Fibroblast of skin of right biceps (primary cell): ENCODE measurements at regions not wholly inside any gene's neighbourhood (a gene's known extent, or its start where the extent isn't known, plus 50 kb on each side); places are given as distances from the start of the nearest gene placed in this dataset.
"Not testable (repeated sequence)": the region's sequence is repeated elsewhere in the genome, so short reads cannot be mapped to it uniquely, and the experiment has no call there.

Source experiments
- DNase-seq: peaks from one replicate; pipeline ENCODE4 v3.0.0-alpha.2; 2013

GRCh38 chr3:94612631-94613030, 549.8 kb downstream of the NSUN3 start:
- no peak for DNase-seq

GRCh38 chr3:94614192-94614591, 551.3 kb downstream of the NSUN3 start:
- no peak for DNase-seq

- DNase-seq = no peak
Measured at GRCh38 chr3:94615275-94616065, 552.6 kb downstream of the NSUN3 start.

GRCh38 chr3:94616833-94617232, 554.0 kb downstream of the NSUN3 start:
- peak; percentile 1 for DNase-seq

GRCh38 chr3:94617312-94617711, 554.5 kb downstream of the NSUN3 start:
- DNase-seq = no peak

GRCh38 chr3:94619643-94620042, 556.8 kb downstream of the NSUN3 start:
- DNase-seq = peak; percentile 0

- DNase-seq = no peak
Measured at GRCh38 chr3:94626573-94626972, 563.7 kb downstream of the NSUN3 start.

GRCh38 chr3:94627689-94628088, 564.8 kb downstream of the NSUN3 start:
- no peak for DNase-seq

GRCh38 chr3:94643400-94643799, 580.5 kb downstream of the NSUN3 start:
- DNase-seq = no peak

- no peak for DNase-seq
Measured at GRCh38 chr3:94645790-94646189, 582.9 kb downstream of the NSUN3 start.

GRCh38 chr3:94647131-94647530, 584.3 kb downstream of the NSUN3 start:
- DNase-seq = no peak

- not testable (repeated sequence) for DNase-seq
Measured at GRCh38 chr3:94648270-94649180, 585.7 kb downstream of the NSUN3 start.

- no peak for DNase-seq
Measured at GRCh38 chr3:94654096-94654495, 591.2 kb downstream of the NSUN3 start.

- no peak for DNase-seq
Measured at GRCh38 chr3:94665922-94666321, 603.1 kb downstream of the NSUN3 start.

- DNase-seq = no peak
Measured at GRCh38 chr3:94671078-94671477, 608.2 kb downstream of the NSUN3 start.

- no peak for DNase-seq
Measured at GRCh38 chr3:94673876-94674275, 611.0 kb downstream of the NSUN3 start.

- no peak for DNase-seq
Measured at GRCh38 chr3:94686208-94686607, 623.3 kb downstream of the NSUN3 start.

GRCh38 chr3:94693997-94694640, 631.3 kb downstream of the NSUN3 start:
- DNase-seq = no peak

GRCh38 chr3:94694894-94695293, 632.0 kb downstream of the NSUN3 start:
- DNase-seq = no peak

GRCh38 chr3:94704467-94704866, 641.6 kb downstream of the NSUN3 start:
- no peak for DNase-seq

GRCh38 chr3:94709249-94709902, 646.5 kb downstream of the NSUN3 start:
- DNase-seq = no peak

- no peak for DNase-seq
Measured at GRCh38 chr3:94714194-94714593, 651.3 kb downstream of the NSUN3 start.
